SK-N-SH (cell line): ENCODE measurements at regions not wholly inside any gene's neighbourhood (a gene's known extent, or its start where the extent isn't known, plus 50 kb on each side); places are given as distances from the start of the nearest gene placed in this dataset.

Experiments used
- CTCF ChIA-PET: fragments of 300-600, 350-600 bp; formaldehyde crosslinking; extraction: SDS; loops from one replicate; lab custom pipeline; 2021; lab: Yijun Ruan, JAX
- POLR2A ChIA-PET: fragments of 350-600 bp; sonication (Branson Sonifier 250); formaldehyde crosslinking; extraction: SDS; loops from one replicate; lab custom pipeline; 2020; ENCODE audit warnings: antibody characterized with exemption, inconsistent platforms; lab: Yijun Ruan, JAX
- DNase-seq: peaks from one replicate; pipeline ENCODE4 v3.0.0; 2012
- H2AFZ ChIP-seq: fragments of 200-600 bp; sonication (generic); 2 replicates; pipeline ENCODE4 v1.8.1; 2016; ENCODE audit warnings: antibody characterized with exemption, mild to moderate bottlenecking, low read depth
- H3F3A ChIP-seq: fragments of 200-600 bp; sonication (generic); replicated peaks from 2 replicates; pipeline ENCODE3; 2016; ENCODE audit warnings: antibody characterized with exemption, mild to moderate bottlenecking; ENCODE audit not compliant: insufficient read depth
- H3K27ac ChIP-seq, 2 experiments: fragments of 200-500 bp in 1 of 2; fragments of 200-600 bp in 1 of 2; sonication (Bioruptor generic) in 1 of 2; sonication (generic), shearing (Covaris generic) in 1 of 2; 2 replicates each; pipeline versions ENCODE4 v1.5.1 to v1.6.1; 2014 to 2016; ENCODE audit warnings: low read depth in 2 of 2, inconsistent platforms in 1 of 2, low read length in 1 of 2, mild to moderate bottlenecking in 1 of 2, mixed read lengths in 1 of 2
- H3K27me3 ChIP-seq: fragments of 200-600 bp; sonication (generic), shearing (Covaris generic); 2 replicates; pipeline ENCODE4 v1.6.1; 2016; ENCODE audit warnings: mixed run types; ENCODE audit not compliant: insufficient read depth
- H3K36me3 ChIP-seq, 2 experiments: fragments of 200-500 bp in 1 of 2; fragments of 200-600 bp in 1 of 2; sonication (Bioruptor generic) in 1 of 2; sonication (generic) in 1 of 2; replicated peaks in 1 of 2; 2 replicates each; pipeline versions ENCODE3 to v1.5.1; 2014 to 2016; ENCODE audit warnings: low read length in 1 of 2, mild to moderate bottlenecking in 1 of 2; ENCODE audit not compliant: insufficient read depth in 2 of 2, control insufficient read depth in 1 of 2
- H3K4me1 ChIP-seq, 2 experiments: fragments of 200-500 bp in 1 of 2; fragments of 200-600 bp in 1 of 2; sonication (Bioruptor generic) in 1 of 2; sonication (generic), shearing (Covaris generic) in 1 of 2; 2 replicates each; pipeline versions ENCODE4 v1.5.1 to v1.6.1; 2014 to 2016; ENCODE audit warnings: low read depth in 1 of 2, low read length in 1 of 2, mixed run types in 1 of 2; ENCODE audit not compliant: insufficient read depth in 2 of 2, control insufficient read depth in 1 of 2
- H3K4me2 ChIP-seq: fragments of 200-600 bp; sonication (generic), shearing (Covaris generic); 2 replicates; pipeline ENCODE4 v1.6.1; 2017; ENCODE audit warnings: mixed run types
- H3K4me3 ChIP-seq, 2 experiments: fragments of 200-500 bp in 1 of 2; fragments of 200-600 bp in 1 of 2; sonication (Bioruptor generic) in 1 of 2; sonication (generic), shearing (Covaris generic) in 1 of 2; 2 replicates each; pipeline versions ENCODE4 v1.5.1 to v1.8.1; 2014 to 2016; ENCODE audit warnings: low read depth in 2 of 2, inconsistent platforms in 1 of 2, low read length in 1 of 2, mild to moderate bottlenecking in 1 of 2, mixed read lengths in 1 of 2, moderate library complexity in 1 of 2
- H3K79me2 ChIP-seq: fragments of 200-600 bp; sonication (generic); 2 replicates; pipeline ENCODE4 v1.8.1; 2017; ENCODE audit warnings: mild to moderate bottlenecking; ENCODE audit not compliant: insufficient read depth
- H3K9ac ChIP-seq: fragments of 200-600 bp; sonication (generic); 2 replicates; pipeline ENCODE4 v1.6.1; 2017; ENCODE audit warnings: mixed run types
- H3K9me2 ChIP-seq: fragments of 200-600 bp; sonication (generic); 2 replicates; pipeline ENCODE4 v1.6.1; 2017; ENCODE audit warnings: mixed run types
- H3K9me3 ChIP-seq: fragments of 200-600 bp; sonication (generic); 2 replicates; pipeline ENCODE4 v1.6.1; 2017; ENCODE audit warnings: mixed run types, mild to moderate bottlenecking, moderate library complexity
- H4K20me1 ChIP-seq: fragments of 200-600 bp; sonication (generic); 2 replicates; pipeline ENCODE4 v1.6.1; 2017; ENCODE audit warnings: mild to moderate bottlenecking, mixed run types; ENCODE audit not compliant: insufficient read depth
- ELF1 ChIP-seq: IDR thresholded peaks from 2 replicates; pipeline ENCODE4 v1.4.0; 2012
- EZH2phosphoT487 ChIP-seq: fragments of 200-600 bp; sonication (generic); IDR thresholded peaks from 2 replicates; pipeline ENCODE4 v1.6.1; 2017; ENCODE audit warnings: low read depth, mixed run types, mild to moderate bottlenecking, antibody characterized with exemption, moderate library complexity, borderline replicate concordance
- GATA2 ChIP-seq: sonication (generic); formaldehyde crosslinking; IDR thresholded peaks from 2 replicates; pipeline ENCODE4 v1.5.0; 2020; ENCODE audit warnings: mild to moderate bottlenecking, missing genetic modification reagents
- JUND ChIP-seq: IDR thresholded peaks from 2 replicates; pipeline ENCODE4 v1.4.0; 2012
- MEF2A ChIP-seq: IDR thresholded peaks from 2 replicates; pipeline ENCODE4 v1.4.0; 2012; ENCODE audit warnings: low read depth, borderline replicate concordance
- NRF1 ChIP-seq: IDR thresholded peaks from 2 replicates; pipeline ENCODE4 v1.6.1; 2012; ENCODE audit warnings: low read depth, mild to moderate bottlenecking, low read length
- RAD21 ChIP-seq: IDR thresholded peaks from 2 replicates; pipeline ENCODE4 v1.6.1; 2012; ENCODE audit warnings: mild to moderate bottlenecking, low read length
- RFX5 ChIP-seq: IDR thresholded peaks from 2 replicates; pipeline ENCODE4 v1.6.1; 2012; ENCODE audit warnings: mild to moderate bottlenecking, improper control_type of control experiment, low read length
- RXRA ChIP-seq: IDR thresholded peaks from 2 replicates; pipeline ENCODE4 v1.4.0; 2012; ENCODE audit warnings: low read depth, mild to moderate bottlenecking, borderline replicate concordance
- SIN3A ChIP-seq: IDR thresholded peaks from 2 replicates; pipeline ENCODE4 v1.6.1; 2012; ENCODE audit warnings: low read depth, mild to moderate bottlenecking, low read length, moderate library complexity, borderline replicate concordance
- TCF12 ChIP-seq: IDR thresholded peaks from 2 replicates; pipeline ENCODE4 v1.4.0; 2012
- TEAD4 ChIP-seq: IDR thresholded peaks from 2 replicates; pipeline ENCODE4 v1.4.0; 2012; ENCODE audit warnings: mild to moderate bottlenecking, borderline replicate concordance; ENCODE audit not compliant: insufficient read depth
- YY1 ChIP-seq: IDR thresholded peaks from 2 replicates; pipeline ENCODE4 v1.4.0; 2012; ENCODE audit warnings: low read depth, mild to moderate bottlenecking
- WGBS: methylation state at CpG from one replicate; pipeline ENCODE4 v1.1.6; 2017; ENCODE audit warnings: low lambda C conversion rate; 5-methylcytosine and 5-hydroxymethylcytosine counted together
- TF ChIP-seq, protein P1 (sequence below): IDR thresholded peaks from 2 replicates; pipeline ENCODE4 v1.4.0; 2012; ENCODE audit warnings: low read depth
- TF ChIP-seq, protein P2 (sequence below): fragments of 150-350 bp; IDR thresholded peaks from 2 replicates; pipeline ENCODE4 v1.6.1; 2016; ENCODE audit warnings: mild to moderate bottlenecking, low read depth, low read length
- TF ChIP-seq, protein P3 (sequence below): fragments of 150-350 bp; IDR thresholded peaks from 2 replicates; pipeline ENCODE4 v1.6.1; 2017; ENCODE audit warnings: antibody characterized with exemption, low read length, low read depth, borderline replicate concordance
- TF ChIP-seq, protein P4 (sequence below): IDR thresholded peaks from 2 replicates; pipeline ENCODE4 v1.4.0; 2012; ENCODE audit warnings: low read depth, borderline replicate concordance

DNA sequence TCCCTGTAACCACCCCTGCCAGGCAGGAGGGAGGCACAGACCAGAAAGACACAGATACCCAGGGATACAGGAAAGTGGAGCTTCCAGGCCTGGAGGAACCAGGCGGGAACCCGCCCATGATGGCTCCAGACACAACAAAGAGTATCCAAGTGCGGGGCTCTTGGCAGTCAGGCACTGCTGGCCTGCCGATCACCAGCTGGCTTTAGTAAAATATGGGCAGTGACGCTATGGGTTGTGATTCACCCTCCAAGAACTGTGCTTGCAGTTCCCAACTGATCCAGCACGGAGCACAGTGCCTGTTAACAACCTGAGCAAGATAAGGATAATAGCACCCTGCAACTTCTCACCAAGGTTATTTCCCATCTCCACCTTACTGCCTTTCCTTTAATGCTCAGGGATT is 463.3 kb downstream of the IRX1 start:
- H3K4me1 ChIP-seq: no peaks in the 10 kb centered on the region
- H3K79me2 ChIP-seq: no peaks in the 10 kb centered on the region
- peaks cover 0 to 3% of the 10 kb centered on the region in 2 experiments for H3K36me3 ChIP-seq
- no peaks in the 10 kb centered on the region for H3K9me3 ChIP-seq
- 3% methylated on average over 6 of the region's 6 CpGs for WGBS
- POLR2A ChIA-PET: no interaction called here
- H3K9ac ChIP-seq: no peak overlapping the region
- H4K20me1 ChIP-seq: no peaks in the 10 kb centered on the region
- TF ChIP-seq, protein P1, sequence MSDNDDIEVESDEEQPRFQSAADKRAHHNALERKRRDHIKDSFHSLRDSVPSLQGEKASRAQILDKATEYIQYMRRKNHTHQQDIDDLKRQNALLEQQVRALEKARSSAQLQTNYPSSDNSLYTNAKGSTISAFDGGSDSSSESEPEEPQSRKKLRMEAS: no peak
- no peak overlapping the region for H3K27ac ChIP-seq
- DNase-seq: no peak
- H2AFZ ChIP-seq: no peak overlapping the region
- H3K4me2 ChIP-seq: no peak overlapping the region
- no peaks in the 10 kb centered on the region for H3K27me3 ChIP-seq
- H3F3A ChIP-seq: no peaks in the 10 kb centered on the region
- no peak overlapping the region for H3K4me3 ChIP-seq
- CTCF ChIA-PET: no interaction called here
- H3K9me2 ChIP-seq: no peaks in the 10 kb centered on the region

- no peak for TF ChIP-seq RXRA
- TF ChIP-seq, all 33 proteins: peak for 0
- no peaks in the 10 kb centered on the region for H4K20me1 ChIP-seq
- 3% methylated on average over 11 of the region's 11 CpGs for WGBS
- no peak for DNase-seq
- no peaks in the 10 kb centered on the region for H3K9me2 ChIP-seq
- ChIA-PET CTCF (no interaction called here), POLR2A (no interaction called here)
- H3K9me3 ChIP-seq: no peaks in the 10 kb centered on the region
- no peaks in the 10 kb centered on the region for H3K79me2 ChIP-seq
- no peak overlapping the region for H3K9ac ChIP-seq
- H3K27ac ChIP-seq: no peak overlapping the region
- no peak overlapping the region for H2AFZ ChIP-seq
- H3K4me1 ChIP-seq: no peaks in the 10 kb centered on the region
- H3K27me3 ChIP-seq: no peaks in the 10 kb centered on the region
- H3K36me3 ChIP-seq: no peaks in the 10 kb centered on the region
- H3K4me2 ChIP-seq: no peak overlapping the region
- H3K4me3 ChIP-seq: no peak overlapping the region
- H3F3A ChIP-seq: no peaks in the 10 kb centered on the region
These were observed 470.1 kb downstream of the IRX1 start for GRCh38 chr5:4065472-4066320.

DNA sequence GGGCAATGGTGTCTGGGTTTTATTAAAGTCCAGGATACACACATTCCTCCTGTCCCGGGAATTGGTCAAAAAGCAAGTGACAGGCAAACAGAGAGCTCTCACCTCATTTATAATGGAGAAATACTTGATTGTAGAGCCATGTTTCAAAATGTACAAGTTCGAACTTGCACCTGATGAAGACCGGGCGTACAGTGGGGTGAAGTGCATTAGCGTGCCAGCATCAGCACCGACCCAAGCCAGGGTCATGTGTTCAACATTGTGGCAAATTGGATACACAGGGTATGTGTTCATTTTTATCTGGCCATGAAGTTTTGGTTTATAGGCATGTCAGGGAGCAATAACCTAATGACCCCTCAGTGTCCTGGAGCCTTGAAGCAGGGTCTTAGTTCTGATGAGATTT is 472.5 kb downstream of the IRX1 start:
- POLR2A ChIA-PET: no interaction called here
- H3K4me1 ChIP-seq: no peaks in the 10 kb centered on the region
- 20% methylated on average over 6 of the region's 6 CpGs for WGBS
- no peak overlapping the region for H3K9ac ChIP-seq
- no peak overlapping the region for H3K27ac ChIP-seq
- no peak for DNase-seq
- no peaks in the 10 kb centered on the region for H3K9me2 ChIP-seq
- no peak overlapping the region for H2AFZ ChIP-seq
- CTCF ChIA-PET: interaction anchor here (0.9 kb wide), 1 partner anchor 572 kb away, joined by 3 read pairs; no protein-coding TSS in a partner anchor
- H3K4me3 ChIP-seq: no peak overlapping the region
- H3K79me2 ChIP-seq: no peaks in the 10 kb centered on the region
- no peak overlapping the region for H3K4me2 ChIP-seq
- no peaks in the 10 kb centered on the region for H3K36me3 ChIP-seq
- no peaks in the 10 kb centered on the region for H4K20me1 ChIP-seq
- H3K9me3 ChIP-seq: no peaks in the 10 kb centered on the region
- H3F3A ChIP-seq: no peaks in the 10 kb centered on the region
- H3K27me3 ChIP-seq: no peaks in the 10 kb centered on the region
- no peak for TF ChIP-seq JUND
- TF ChIP-seq ELF1: no peak
- TF ChIP-seq, protein P2, sequence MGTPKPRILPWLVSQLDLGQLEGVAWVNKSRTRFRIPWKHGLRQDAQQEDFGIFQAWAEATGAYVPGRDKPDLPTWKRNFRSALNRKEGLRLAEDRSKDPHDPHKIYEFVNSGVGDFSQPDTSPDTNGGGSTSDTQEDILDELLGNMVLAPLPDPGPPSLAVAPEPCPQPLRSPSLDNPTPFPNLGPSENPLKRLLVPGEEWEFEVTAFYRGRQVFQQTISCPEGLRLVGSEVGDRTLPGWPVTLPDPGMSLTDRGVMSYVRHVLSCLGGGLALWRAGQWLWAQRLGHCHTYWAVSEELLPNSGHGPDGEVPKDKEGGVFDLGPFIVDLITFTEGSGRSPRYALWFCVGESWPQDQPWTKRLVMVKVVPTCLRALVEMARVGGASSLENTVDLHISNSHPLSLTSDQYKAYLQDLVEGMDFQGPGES: no peak
- TF ChIP-seq RXRA: no peak
- no peak for TF ChIP-seq RFX5
- no peak for TF ChIP-seq GATA2
- TF ChIP-seq NRF1: no peak
- TF ChIP-seq TCF12: no peak
- no peak for TF ChIP-seq RAD21
- TF ChIP-seq TEAD4: no peak
- TF ChIP-seq YY1: no peak
- TF ChIP-seq EZH2phosphoT487: no peak
- TF ChIP-seq, protein P3, sequence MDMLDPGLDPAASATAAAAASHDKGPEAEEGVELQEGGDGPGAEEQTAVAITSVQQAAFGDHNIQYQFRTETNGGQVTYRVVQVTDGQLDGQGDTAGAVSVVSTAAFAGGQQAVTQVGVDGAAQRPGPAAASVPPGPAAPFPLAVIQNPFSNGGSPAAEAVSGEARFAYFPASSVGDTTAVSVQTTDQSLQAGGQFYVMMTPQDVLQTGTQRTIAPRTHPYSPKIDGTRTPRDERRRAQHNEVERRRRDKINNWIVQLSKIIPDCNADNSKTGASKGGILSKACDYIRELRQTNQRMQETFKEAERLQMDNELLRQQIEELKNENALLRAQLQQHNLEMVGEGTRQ: no peak
- no peak for TF ChIP-seq MEF2A
- TF ChIP-seq SIN3A: no peak
- TF ChIP-seq, protein P4, sequence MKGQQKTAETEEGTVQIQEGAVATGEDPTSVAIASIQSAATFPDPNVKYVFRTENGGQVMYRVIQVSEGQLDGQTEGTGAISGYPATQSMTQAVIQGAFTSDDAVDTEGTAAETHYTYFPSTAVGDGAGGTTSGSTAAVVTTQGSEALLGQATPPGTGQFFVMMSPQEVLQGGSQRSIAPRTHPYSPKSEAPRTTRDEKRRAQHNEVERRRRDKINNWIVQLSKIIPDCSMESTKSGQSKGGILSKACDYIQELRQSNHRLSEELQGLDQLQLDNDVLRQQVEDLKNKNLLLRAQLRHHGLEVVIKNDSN: no peak
